Endodermal cell (in vitro differentiated cells): ENCODE measurements at regions not wholly inside any gene's neighbourhood (a gene's known extent, or its start where the extent isn't known, plus 50 kb on each side); places are given as distances from the start of the nearest gene placed in this dataset.

Experiments used
- DNase-seq: peaks from one replicate; pipeline ENCODE4 v3.0.0-alpha.2; 2017
- H3K27ac ChIP-seq: 2 replicates; pipeline ENCODE4 v1.5.1; 2013; ENCODE audit warnings: mild to moderate bottlenecking, low read depth, low read length, moderate library complexity
- H3K27me3 ChIP-seq: 2 replicates; pipeline ENCODE4 v1.6.1; 2013; ENCODE audit warnings: mild to moderate bottlenecking, low read length, moderate library complexity; ENCODE audit not compliant: insufficient read depth, control insufficient read depth, poor library complexity, severe bottlenecking
- H3K36me3 ChIP-seq: 2 replicates; pipeline ENCODE4 v1.7.0; 2013; ENCODE audit warnings: mild to moderate bottlenecking, low read length, moderate library complexity; ENCODE audit not compliant: control insufficient read depth, insufficient read depth
- H3K4me1 ChIP-seq: one replicate; pipeline ENCODE4 v1.7.0; 2013; ENCODE audit warnings: low read length; ENCODE audit not compliant: control insufficient read depth, insufficient read depth
- H3K4me3 ChIP-seq: 2 replicates; pipeline ENCODE4 v1.5.1; 2013; ENCODE audit warnings: mild to moderate bottlenecking, low read length, moderate library complexity
- H3K9ac ChIP-seq: 2 replicates; pipeline ENCODE4 v1.6.1; 2013; ENCODE audit warnings: mild to moderate bottlenecking, low read length, moderate library complexity; ENCODE audit not compliant: poor library complexity, severe bottlenecking; ENCODE audit errors: extremely low read depth
- H3K9me3 ChIP-seq: 2 replicates; pipeline ENCODE4 v1.6.1; 2013; ENCODE audit warnings: mild to moderate bottlenecking, low read length, moderate library complexity; ENCODE audit not compliant: control insufficient read depth
- H3K27ac Mint-ChIP-seq: 2 replicates; pipeline ENCODE4 v1.8.0; 2020; ENCODE audit warnings: mixed read lengths
- H3K27me3 Mint-ChIP-seq: 2 replicates; pipeline ENCODE4 v1.8.0; 2021; ENCODE audit warnings: mild to moderate bottlenecking, mixed read lengths; ENCODE audit not compliant: insufficient read depth
- H3K36me3 Mint-ChIP-seq: 2 replicates; pipeline ENCODE4 v1.8.0; 2020; ENCODE audit warnings: low read depth, mixed read lengths
- H3K4me1 Mint-ChIP-seq: 2 replicates; pipeline ENCODE4 v1.8.0; 2020; ENCODE audit warnings: mixed read lengths
- H3K4me3 Mint-ChIP-seq: 2 replicates; pipeline ENCODE4 v1.8.0; 2020; ENCODE audit warnings: mild to moderate bottlenecking, moderate library complexity, mixed read lengths
- H3K9me3 Mint-ChIP-seq: 2 replicates; pipeline ENCODE4 v1.8.0; 2020; ENCODE audit warnings: mild to moderate bottlenecking, mixed read lengths
- WGBS, 2 experiments: methylation state at CpG; one replicate each; pipeline versions ENCODE4 v1.1.5 to v1.1.7; 2013; ENCODE audit warnings: missing lambda C conversion rate in 2 of 2, mixed read lengths in 1 of 2; ENCODE audit not compliant: insufficient coverage in 1 of 2, insufficient read length in 1 of 2; 5-methylcytosine and 5-hydroxymethylcytosine counted together
- TF ChIP-seq, protein P1 (sequence below): fragments of 200-600 bp; sonication (generic); conservative IDR thresholded peaks from 2 replicates; pipeline ENCODE4 v1.5.0; 2021; ENCODE audit warnings: antibody characterized with exemption, mild to moderate bottlenecking

GRCh38 chr4:128686810-128687209 is 122.7 kb upstream of the JADE1 start:
- H3K27ac Mint-ChIP-seq: no peak overlapping the region
- H3K9me3 Mint-ChIP-seq: peaks cover 27% of the 10 kb centered on the region
- TF ChIP-seq, protein P1, sequence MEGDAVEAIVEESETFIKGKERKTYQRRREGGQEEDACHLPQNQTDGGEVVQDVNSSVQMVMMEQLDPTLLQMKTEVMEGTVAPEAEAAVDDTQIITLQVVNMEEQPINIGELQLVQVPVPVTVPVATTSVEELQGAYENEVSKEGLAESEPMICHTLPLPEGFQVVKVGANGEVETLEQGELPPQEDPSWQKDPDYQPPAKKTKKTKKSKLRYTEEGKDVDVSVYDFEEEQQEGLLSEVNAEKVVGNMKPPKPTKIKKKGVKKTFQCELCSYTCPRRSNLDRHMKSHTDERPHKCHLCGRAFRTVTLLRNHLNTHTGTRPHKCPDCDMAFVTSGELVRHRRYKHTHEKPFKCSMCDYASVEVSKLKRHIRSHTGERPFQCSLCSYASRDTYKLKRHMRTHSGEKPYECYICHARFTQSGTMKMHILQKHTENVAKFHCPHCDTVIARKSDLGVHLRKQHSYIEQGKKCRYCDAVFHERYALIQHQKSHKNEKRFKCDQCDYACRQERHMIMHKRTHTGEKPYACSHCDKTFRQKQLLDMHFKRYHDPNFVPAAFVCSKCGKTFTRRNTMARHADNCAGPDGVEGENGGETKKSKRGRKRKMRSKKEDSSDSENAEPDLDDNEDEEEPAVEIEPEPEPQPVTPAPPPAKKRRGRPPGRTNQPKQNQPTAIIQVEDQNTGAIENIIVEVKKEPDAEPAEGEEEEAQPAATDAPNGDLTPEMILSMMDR: no peak
- H3K4me1 ChIP-seq: no peaks in the 10 kb centered on the region
- H3K27ac ChIP-seq: no peak overlapping the region
- H3K9me3 ChIP-seq: peaks cover 34% of the 10 kb centered on the region
- no peak overlapping the region for H3K9ac ChIP-seq
- no peak for DNase-seq
- 93 to 100% methylated on average over 2 of the region's 2 CpGs for WGBS, 2 experiments
- no peaks in the 10 kb centered on the region for H3K27me3 ChIP-seq
- H3K4me1 Mint-ChIP-seq: peaks cover 27% of the 10 kb centered on the region
- peaks cover 2% of the 10 kb centered on the region for H3K36me3 Mint-ChIP-seq
- H3K27me3 Mint-ChIP-seq: peaks cover 8% of the 10 kb centered on the region
- H3K4me3 Mint-ChIP-seq: no peak overlapping the region
- peak overlapping the region; percentile 56 for H3K4me3 ChIP-seq
- no peaks in the 10 kb centered on the region for H3K36me3 ChIP-seq

DNA sequence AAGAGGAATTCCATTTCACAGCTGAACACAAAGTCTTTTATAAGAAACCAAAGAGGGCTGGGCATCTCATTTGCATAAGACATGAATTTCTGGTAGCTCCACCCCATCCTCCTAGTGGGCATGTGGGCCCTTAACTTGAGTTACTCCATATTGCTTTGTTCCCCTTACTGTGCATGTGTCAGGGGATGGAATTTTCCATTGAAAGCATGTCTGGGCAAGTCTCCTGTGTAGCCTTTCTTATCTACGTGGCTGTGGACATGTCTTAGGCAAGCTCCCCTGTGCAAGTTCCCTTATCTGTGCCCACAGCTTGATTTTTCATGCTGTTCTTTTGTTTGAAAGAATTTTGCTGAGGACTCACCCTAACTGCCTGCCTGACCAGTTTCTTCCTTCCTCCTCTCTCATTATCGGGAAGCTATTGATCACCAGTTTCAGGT is 123.5 kb upstream of the JADE1 start:
- DNase-seq: no peak
- H3K36me3 Mint-ChIP-seq: peaks cover 2% of the 10 kb centered on the region
- TF ChIP-seq, protein P1: no peak
- H3K9me3 ChIP-seq: peaks cover 27% of the 10 kb centered on the region
- no peaks in the 10 kb centered on the region for H3K27me3 ChIP-seq
- peaks cover 23% of the 10 kb centered on the region for H3K9me3 Mint-ChIP-seq
- H3K9ac ChIP-seq: no peak overlapping the region
- H3K4me3 ChIP-seq: peak overlapping the region; percentile 56
- H3K4me1 ChIP-seq: no peaks in the 10 kb centered on the region
- H3K27ac Mint-ChIP-seq: no peak overlapping the region
- H3K27ac ChIP-seq: no peak overlapping the region
- H3K4me3 Mint-ChIP-seq: no peak overlapping the region
- peaks cover 27% of the 10 kb centered on the region for H3K4me1 Mint-ChIP-seq
- WGBS, 2 experiments: 90 to 100% methylated on average over 2 of the region's 2 CpGs
- H3K27me3 Mint-ChIP-seq: peaks cover 8% of the 10 kb centered on the region
- no peaks in the 10 kb centered on the region for H3K36me3 ChIP-seq

DNA sequence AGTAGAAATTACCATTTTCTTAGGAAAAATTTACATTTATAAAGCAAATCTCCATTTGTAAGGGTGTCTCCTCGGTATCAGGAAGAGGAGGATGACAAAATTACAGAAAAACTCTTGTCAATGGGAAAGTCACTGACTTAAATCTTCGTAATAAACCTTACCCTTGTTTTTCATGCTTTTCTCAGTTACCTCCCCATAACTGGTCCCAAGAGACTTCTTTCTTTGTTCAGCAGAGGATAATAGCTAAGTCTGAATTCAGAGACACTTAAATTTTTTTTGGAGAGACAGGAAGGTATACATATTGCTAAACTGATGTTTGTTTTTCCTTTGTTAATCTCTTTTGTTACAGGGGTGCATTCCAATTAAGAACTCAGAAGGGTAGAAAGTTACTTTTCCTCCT is 125.5 kb upstream of the JADE1 start:
- Histone ChIP-seq H3K4me3 (no peak overlapping the region), H3K27me3 (no peaks in the 10 kb centered on the region), H3K27ac (no peak overlapping the region), H3K9ac (no peak overlapping the region), H3K9me3 (peaks cover 27% of the 10 kb centered on the region), H3K36me3 (no peaks in the 10 kb centered on the region), H3K4me1 (no peaks in the 10 kb centered on the region)
- Mint-ChIP-seq H3K36me3 (peaks cover 2% of the 10 kb centered on the region), H3K27me3 (peaks cover 8% of the 10 kb centered on the region), H3K4me1 (peaks cover 23% of the 10 kb centered on the region), H3K9me3 (peaks cover 23% of the 10 kb centered on the region), H3K27ac (peak overlapping the region; percentile 27), H3K4me3 (no peak overlapping the region)
- DNase-seq: no peak
- 71% methylated on average over 2 of the region's 2 CpGs; no CpG with 5 or more reads in 1 of the 2 experiments for WGBS, 2 experiments
- TF ChIP-seq, protein P1: no peak
